ENCODE measurements at regions not wholly inside any gene's neighbourhood (a gene's known extent, or its start where the extent isn't known, plus 50 kb on each side); places are given as distances from the start of the nearest gene placed in this dataset.
"Not testable (repeated sequence)": the region's sequence is repeated elsewhere in the genome, so short reads cannot be mapped to it uniquely, and the experiment has no call there.

GRCh38 chr4:10889819-10890218 is 205.3 kb upstream of the CLNK start:
- no peak for DNase-seq

- no peak for DNase-seq
These were observed 195.0 kb upstream of the CLNK start for GRCh38 chr4:10879411-10880110.

- DNase-seq = no peak
These were observed 194.3 kb upstream of the CLNK start for GRCh38 chr4:10878861-10879260.

- no peak for DNase-seq
These were observed 192.5 kb upstream of the CLNK start for GRCh38 chr4:10877076-10877475.

- DNase-seq = no peak
These were observed 190.7 kb upstream of the CLNK start for GRCh38 chr4:10875144-10875799.

- DNase-seq = no peak
These were observed 189.2 kb upstream of the CLNK start for GRCh38 chr4:10873809-10874208.

GRCh38 chr4:10872833-10873517 is 188.4 kb upstream of the CLNK start:
- DNase-seq = no peak

- DNase-seq = no peak
These were observed 182.1 kb upstream of the CLNK start for GRCh38 chr4:10866666-10867065.

GRCh38 chr4:10861036-10861435 is 176.5 kb upstream of the CLNK start:
- DNase-seq = no peak

- DNase-seq = no peak
These were observed 171.8 kb upstream of the CLNK start for GRCh38 chr4:10856271-10856782.

- no peak for DNase-seq
These were observed 168.6 kb upstream of the CLNK start for GRCh38 chr4:10853196-10853595.

- no peak for DNase-seq
These were observed 157.1 kb upstream of the CLNK start for GRCh38 chr4:10841697-10842096.

GRCh38 chr4:10837151-10837550 is 152.6 kb upstream of the CLNK start:
- DNase-seq = peak; percentile 28

GRCh38 chr4:10832806-10833628 is 148.4 kb upstream of the CLNK start:
- DNase-seq = peak; percentile 56

GRCh38 chr4:10831727-10832408 is 147.3 kb upstream of the CLNK start:
- peak; percentile 16 for DNase-seq

GRCh38 chr4:10828918-10829538 is 144.5 kb upstream of the CLNK start:
- DNase-seq = not testable (repeated sequence)

GRCh38 chr4:10821826-10822225 is 137.3 kb upstream of the CLNK start:
- no peak for DNase-seq

- DNase-seq = no peak
These were observed 132.0 kb upstream of the CLNK start for GRCh38 chr4:10816571-10816970.

GRCh38 chr4:10811991-10812390 is 127.4 kb upstream of the CLNK start:
- DNase-seq = no peak

GRCh38 chr4:10810411-10810810 is 125.8 kb upstream of the CLNK start:
- DNase-seq = no peak

GRCh38 chr4:10809905-10810304 is 125.3 kb upstream of the CLNK start:
- DNase-seq = no peak

GRCh38 chr4:10808591-10808990 is 124.0 kb upstream of the CLNK start:
- peak; percentile 94 for DNase-seq

All from NCI-H1092 treated with DMSO at 0.1 percent for 48 hours (cell line).